HEK293T (cell line): ENCODE measurements at regions not wholly inside any gene's neighbourhood (a gene's known extent, or its start where the extent isn't known, plus 50 kb on each side); places are given as distances from the start of the nearest gene placed in this dataset.

Experiments
- FOXA1 ChIP-seq: fragments of 450-650 bp; IDR thresholded peaks from 2 replicates; pipeline ENCODE4 v1.6.1; 2016; ENCODE audit warnings: mild to moderate bottlenecking
- FOXK2 ChIP-seq: fragments of 450-650 bp; IDR thresholded peaks from 2 replicates; pipeline ENCODE4 v1.6.1; 2016; ENCODE audit warnings: mild to moderate bottlenecking
- FOXM1 ChIP-seq: fragments of 450-650 bp; IDR thresholded peaks from 2 replicates; pipeline ENCODE4 v1.6.1; 2017; ENCODE audit warnings: mild to moderate bottlenecking, borderline replicate concordance
- HDGF ChIP-seq: fragments of 450-650 bp; IDR thresholded peaks from 2 replicates; pipeline ENCODE4 v1.6.1; 2017; ENCODE audit warnings: antibody characterized with exemption, borderline replicate concordance
- L3MBTL2 ChIP-seq: fragments of 450-650 bp; conservative IDR thresholded peaks from 2 replicates; pipeline ENCODE4 v1.6.1; 2016; ENCODE audit warnings: mild to moderate bottlenecking
- LEF1 ChIP-seq: fragments of 450-650 bp; IDR thresholded peaks from 2 replicates; pipeline ENCODE4 v1.6.1; 2017; ENCODE audit warnings: mild to moderate bottlenecking, borderline replicate concordance
- NFRKB ChIP-seq: fragments of 450-650 bp; IDR thresholded peaks from 2 replicates; pipeline ENCODE4 v1.6.1; 2016; ENCODE audit warnings: mild to moderate bottlenecking, moderate library complexity
- SP1 ChIP-seq: fragments of 450-650 bp; IDR thresholded peaks from 2 replicates; pipeline ENCODE4 v1.6.1; 2017
- SUZ12 ChIP-seq: fragments of 450-650 bp; IDR thresholded peaks from 2 replicates; pipeline ENCODE4 v1.6.1; 2016; ENCODE audit warnings: mild to moderate bottlenecking

DNA sequence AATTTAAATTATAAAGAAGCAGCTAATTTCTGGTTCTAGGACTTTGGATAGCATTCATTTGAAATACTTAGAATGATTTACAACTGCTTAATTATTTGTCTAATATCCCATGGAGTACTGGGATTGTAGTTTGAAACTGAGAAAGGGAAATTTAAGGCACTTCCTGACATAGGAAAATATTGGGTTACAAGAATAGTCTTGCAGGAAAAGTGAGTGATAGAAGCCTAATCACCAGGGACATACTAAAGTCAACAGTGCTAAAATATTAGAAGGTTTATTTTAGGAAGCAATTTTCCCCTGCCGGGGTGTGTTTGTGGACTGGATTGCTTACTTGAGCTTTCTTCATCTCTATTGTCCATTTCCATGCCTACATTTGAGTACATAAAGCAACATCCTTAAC is 661.6 kb downstream of the ADGRL2 start:
- no peak for TF ChIP-seq SUZ12
- no peak for TF ChIP-seq L3MBTL2
- TF ChIP-seq LEF1, result no peak
- TF ChIP-seq HDGF, result no peak
- no peak for TF ChIP-seq FOXA1
- no peak for TF ChIP-seq SP1
- TF ChIP-seq FOXK2, result no peak
- no peak for TF ChIP-seq FOXM1
- TF ChIP-seq NFRKB, result no peak
